ENCODE measurements at regions not wholly inside any gene's neighbourhood (a gene's known extent, or its start where the extent isn't known, plus 50 kb on each side); places are given as distances from the start of the nearest gene placed in this dataset.
"Not testable (repeated sequence)": the region's sequence is repeated elsewhere in the genome, so short reads cannot be mapped to it uniquely, and the experiment has no call there.

DNA sequence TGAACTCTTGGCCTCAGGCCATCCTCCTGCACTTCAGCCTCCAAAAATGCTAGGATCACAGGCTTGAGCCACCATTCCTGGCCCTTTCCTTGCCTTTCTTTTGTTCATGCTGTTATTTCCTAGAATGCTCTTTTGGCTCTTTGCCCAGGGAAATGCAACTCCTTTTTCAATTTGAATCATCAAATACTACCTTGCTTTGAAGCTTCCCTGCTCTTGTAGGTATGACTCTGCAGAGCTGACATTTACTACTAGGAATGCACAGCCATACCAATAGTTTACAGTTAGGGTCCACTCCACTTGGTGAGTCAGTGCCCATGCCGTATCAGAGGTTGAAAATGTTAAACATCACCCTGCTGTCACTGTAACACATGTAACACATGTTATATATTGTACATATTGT is 107.0 kb upstream of the CRY1 start:
- Mint-ChIP-seq H3K36me3 (no peaks in the 10 kb centered on the region), H3K4me1 (ENCODE audit: low read depth) (no peaks in the 10 kb centered on the region), H3K9me3 (ENCODE audit: low read depth) (no peaks in the 10 kb centered on the region), H3K27ac (no peak overlapping the region), H3K4me3 (no peak overlapping the region), H3K27me3 (no peaks in the 10 kb centered on the region)

DNA sequence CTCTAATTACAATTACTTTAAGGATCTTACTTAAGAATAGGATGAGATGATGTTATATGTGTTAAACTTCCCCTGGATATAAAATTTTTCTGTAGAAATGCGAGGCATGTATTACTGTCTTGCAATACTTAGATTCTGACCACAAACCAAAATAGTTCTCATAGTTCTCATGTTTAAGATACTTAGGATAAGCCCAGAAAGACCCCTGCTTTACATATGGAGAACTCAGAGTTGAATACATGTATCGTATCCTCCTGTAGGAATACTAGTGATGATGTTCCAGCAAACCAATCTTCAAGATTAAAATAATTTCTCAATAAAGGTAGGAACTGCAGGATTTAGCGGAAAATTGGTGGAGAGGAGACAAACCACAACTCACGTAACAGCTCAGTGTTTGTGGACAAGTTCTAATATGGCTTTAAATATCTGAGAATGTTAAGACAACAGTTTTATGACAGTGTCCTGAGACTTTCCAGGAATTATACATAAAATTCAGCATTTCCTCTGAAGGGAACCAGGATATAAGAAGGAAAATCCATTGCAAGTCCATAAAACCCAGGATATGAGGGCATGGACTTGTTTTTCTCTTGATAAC is 114.7 kb upstream of the CRY1 start:
- Mint-ChIP-seq H3K27me3 (no peaks in the 10 kb centered on the region), H3K4me3 (no peak overlapping the region), H3K4me1 (ENCODE audit: low read depth) (no peaks in the 10 kb centered on the region), H3K9me3 (ENCODE audit: low read depth) (no peaks in the 10 kb centered on the region), H3K36me3 (no peaks in the 10 kb centered on the region), H3K27ac (no peak overlapping the region)

DNA sequence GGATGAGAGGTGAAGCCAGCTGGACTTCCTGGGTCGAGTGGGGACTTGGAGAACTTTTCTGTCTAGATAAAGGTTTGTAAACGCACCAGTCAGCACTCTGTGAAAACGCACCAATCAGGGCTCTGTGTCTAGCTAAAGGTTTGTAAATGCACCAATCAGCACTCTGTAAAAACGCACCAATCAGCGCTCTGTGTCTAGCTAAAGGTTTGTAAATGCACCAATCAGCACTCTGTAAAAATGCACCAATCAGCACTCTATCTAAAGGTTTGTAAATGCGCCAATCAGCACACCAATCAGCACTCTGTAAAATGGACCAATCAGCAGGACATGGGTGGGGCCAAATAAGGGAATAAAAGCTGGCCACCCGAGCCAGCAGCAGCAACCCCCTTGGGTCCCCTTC is 116.4 kb upstream of the CRY1 start:
- not testable (repeated sequence) for H3K36me3 Mint-ChIP-seq; H3K4me3 Mint-ChIP-seq; H3K27me3 Mint-ChIP-seq; H3K27ac Mint-ChIP-seq; H3K4me1 Mint-ChIP-seq (ENCODE audit: low read depth); H3K9me3 Mint-ChIP-seq (ENCODE audit: low read depth)

DNA sequence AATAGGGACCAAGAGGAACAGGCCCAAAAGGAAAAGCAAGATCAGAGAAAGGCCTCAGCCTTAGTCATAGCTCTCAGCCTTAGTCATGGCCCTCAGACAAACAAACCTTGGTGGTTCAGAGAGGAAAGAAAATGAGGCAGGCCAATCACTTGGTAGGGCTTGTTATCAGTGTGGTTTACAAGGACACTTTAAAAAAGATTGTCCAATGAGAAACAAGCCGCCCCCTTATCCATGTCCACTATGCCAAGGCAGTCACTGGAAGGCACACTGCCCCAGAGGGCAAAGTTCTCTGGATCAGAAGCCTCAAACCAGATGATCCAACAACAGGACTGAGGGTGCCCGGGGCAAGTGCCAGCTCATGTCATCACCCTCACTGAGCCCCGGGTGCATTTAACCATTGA is 121.0 kb upstream of the CRY1 start:
- not testable (repeated sequence) for H3K9me3 Mint-ChIP-seq (ENCODE audit: low read depth); H3K4me1 Mint-ChIP-seq (ENCODE audit: low read depth); H3K27ac Mint-ChIP-seq; H3K27me3 Mint-ChIP-seq; H3K36me3 Mint-ChIP-seq; H3K4me3 Mint-ChIP-seq

DNA sequence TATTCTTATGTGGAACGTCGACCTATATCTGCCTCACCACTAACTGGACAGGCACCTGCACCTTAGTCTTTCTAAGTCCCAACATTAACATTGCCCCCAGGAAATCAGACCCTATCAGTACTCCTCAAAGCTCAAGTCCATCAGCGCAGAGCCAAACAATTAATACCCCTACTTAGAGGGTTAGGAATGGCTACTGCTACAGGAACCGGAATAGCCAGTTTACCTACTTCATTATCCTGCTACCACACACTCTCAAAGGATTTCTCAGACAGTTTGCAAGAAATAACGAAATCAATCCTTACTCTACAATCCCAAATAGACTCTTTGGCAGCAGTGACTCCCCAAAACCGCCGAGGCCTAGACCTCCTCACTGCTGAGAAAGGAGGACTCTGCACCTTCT is 123.1 kb upstream of the CRY1 start:
- not testable (repeated sequence) for H3K36me3 Mint-ChIP-seq

DNA sequence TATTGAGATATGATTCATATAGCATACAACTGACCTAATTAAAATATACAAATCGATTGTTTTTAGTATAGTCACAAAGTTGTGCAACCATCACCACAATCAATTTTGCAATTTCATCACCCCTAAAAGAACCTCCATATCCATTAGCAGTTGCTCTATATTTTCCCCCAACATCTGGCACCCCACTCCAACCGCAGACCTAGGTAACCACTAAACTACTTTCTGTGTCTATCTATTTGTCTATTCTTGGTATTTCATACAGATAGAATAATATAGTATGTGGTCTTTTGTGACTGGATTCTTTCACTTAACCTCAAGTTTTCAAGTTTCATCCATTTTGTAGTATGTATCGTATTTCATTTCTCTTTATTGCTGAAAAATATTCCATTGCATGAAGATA is 126.0 kb upstream of the CRY1 start:
- no peak overlapping the region for H3K27ac Mint-ChIP-seq
- H3K36me3 Mint-ChIP-seq, result peaks cover 3% of the 10 kb centered on the region
- H3K9me3 Mint-ChIP-seq (ENCODE audit: low read depth), result no peaks in the 10 kb centered on the region
- no peaks in the 10 kb centered on the region for H3K4me1 Mint-ChIP-seq (ENCODE audit: low read depth)
- peaks cover 3% of the 10 kb centered on the region for H3K27me3 Mint-ChIP-seq
- H3K4me3 Mint-ChIP-seq, result no peak overlapping the region

More for the DNA sequence above, 123.1 kb upstream of the CRY1 start:
- not testable (repeated sequence) for H3K27me3 Mint-ChIP-seq; H3K4me1 Mint-ChIP-seq (ENCODE audit: low read depth); H3K4me3 Mint-ChIP-seq; H3K9me3 Mint-ChIP-seq (ENCODE audit: low read depth); H3K27ac Mint-ChIP-seq

DNA sequence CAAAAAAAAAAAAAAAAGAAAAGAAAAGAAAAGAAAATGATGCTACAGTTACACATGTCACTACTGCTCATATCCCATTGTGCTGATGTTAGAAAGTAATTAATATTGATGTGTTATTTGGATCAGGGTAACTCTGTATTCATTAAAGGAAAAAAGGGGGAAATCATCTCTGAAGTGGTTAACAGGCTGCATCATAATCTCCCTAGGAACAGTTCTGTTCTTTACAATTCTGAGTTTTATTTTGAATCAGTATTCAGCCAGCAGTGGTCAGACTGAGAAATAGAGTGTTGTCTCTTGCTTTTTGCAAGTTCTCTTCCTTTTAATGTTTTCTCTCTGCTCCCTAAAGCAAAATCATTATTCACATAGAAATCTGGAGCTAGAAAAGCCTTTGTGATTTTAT is 128.6 kb upstream of the CRY1 start:
- Mint-ChIP-seq H3K4me1 (ENCODE audit: low read depth) (no peaks in the 10 kb centered on the region), H3K4me3 (no peak overlapping the region), H3K27me3 (peaks cover 3% of the 10 kb centered on the region), H3K27ac (no peak overlapping the region), H3K9me3 (ENCODE audit: low read depth) (no peaks in the 10 kb centered on the region), H3K36me3 (peaks cover 3% of the 10 kb centered on the region)

DNA sequence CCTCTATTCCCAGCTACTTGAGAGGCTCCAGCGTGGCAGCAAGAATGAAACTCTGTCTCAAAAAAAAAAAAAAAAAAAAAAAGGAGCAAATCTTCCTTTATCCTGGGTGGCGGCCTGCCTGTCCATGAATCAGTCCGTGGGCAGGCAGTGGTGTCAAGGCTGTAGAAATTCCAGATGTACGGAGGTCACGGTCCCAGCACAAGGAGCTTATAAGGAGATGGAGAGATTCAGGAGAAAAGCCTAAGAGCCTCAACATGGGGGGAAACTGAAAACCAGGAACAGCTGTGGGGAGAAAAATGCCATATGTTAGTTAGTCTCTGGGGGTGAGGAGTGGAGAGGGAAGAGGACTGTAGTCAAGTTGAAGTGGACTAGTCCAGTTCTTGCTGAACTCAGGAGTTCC is 130.5 kb upstream of the CRY1 start:
- Mint-ChIP-seq H3K27ac (no peak overlapping the region), H3K9me3 (ENCODE audit: low read depth) (no peaks in the 10 kb centered on the region), H3K36me3 (peaks cover 3% of the 10 kb centered on the region), H3K4me1 (ENCODE audit: low read depth) (no peaks in the 10 kb centered on the region), H3K4me3 (no peak overlapping the region), H3K27me3 (peaks cover 3% of the 10 kb centered on the region)

DNA sequence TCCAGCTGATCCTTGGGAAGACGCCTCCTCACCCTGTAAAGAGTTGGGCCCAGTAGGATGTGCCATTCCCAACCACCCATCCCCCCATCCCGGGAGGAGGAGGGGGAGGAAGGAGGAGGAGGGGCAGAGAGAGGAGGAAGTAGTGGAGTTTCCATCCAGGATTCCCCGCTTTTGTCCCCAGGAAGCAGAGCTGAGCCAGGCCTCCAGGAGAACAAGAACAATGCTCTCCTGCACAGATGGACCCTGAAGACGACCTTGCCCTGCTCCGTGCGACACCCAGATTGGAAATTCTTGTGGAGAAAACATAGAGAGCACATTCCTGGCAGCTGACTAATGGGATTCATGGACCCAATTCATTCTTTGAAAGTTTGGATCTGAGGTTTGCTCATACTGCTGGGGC is 132.3 kb upstream of the CRY1 start:
- Mint-ChIP-seq H3K27me3 (peaks cover 3% of the 10 kb centered on the region), H3K4me1 (ENCODE audit: low read depth) (no peaks in the 10 kb centered on the region), H3K4me3 (no peak overlapping the region), H3K9me3 (ENCODE audit: low read depth) (no peaks in the 10 kb centered on the region), H3K27ac (no peak overlapping the region), H3K36me3 (peaks cover 3% of the 10 kb centered on the region)

DNA sequence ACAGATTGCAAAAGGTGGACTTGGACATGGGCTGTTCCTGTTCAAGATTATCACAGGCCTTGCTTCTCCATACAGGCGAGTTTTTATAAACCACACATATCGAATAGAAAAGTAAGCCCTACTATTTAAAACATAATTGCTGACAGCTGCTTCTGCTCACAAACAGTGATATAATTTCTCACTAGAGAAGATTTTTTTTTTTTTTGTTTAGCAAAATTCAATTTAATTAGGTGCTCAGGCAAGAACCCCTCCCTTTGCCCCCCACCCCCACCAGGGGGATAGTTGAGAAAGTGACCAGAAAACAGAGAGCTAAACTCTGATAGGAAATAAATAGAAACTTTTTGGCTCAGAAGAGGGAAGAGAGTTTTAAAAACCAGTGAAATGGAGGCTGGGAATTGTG is 132.8 kb upstream of the CRY1 start:
- Mint-ChIP-seq H3K27me3 (peaks cover 3% of the 10 kb centered on the region), H3K4me1 (ENCODE audit: low read depth) (no peaks in the 10 kb centered on the region), H3K9me3 (ENCODE audit: low read depth) (no peaks in the 10 kb centered on the region), H3K36me3 (peaks cover 3% of the 10 kb centered on the region), H3K4me3 (no peak overlapping the region), H3K27ac (no peak overlapping the region)

DNA sequence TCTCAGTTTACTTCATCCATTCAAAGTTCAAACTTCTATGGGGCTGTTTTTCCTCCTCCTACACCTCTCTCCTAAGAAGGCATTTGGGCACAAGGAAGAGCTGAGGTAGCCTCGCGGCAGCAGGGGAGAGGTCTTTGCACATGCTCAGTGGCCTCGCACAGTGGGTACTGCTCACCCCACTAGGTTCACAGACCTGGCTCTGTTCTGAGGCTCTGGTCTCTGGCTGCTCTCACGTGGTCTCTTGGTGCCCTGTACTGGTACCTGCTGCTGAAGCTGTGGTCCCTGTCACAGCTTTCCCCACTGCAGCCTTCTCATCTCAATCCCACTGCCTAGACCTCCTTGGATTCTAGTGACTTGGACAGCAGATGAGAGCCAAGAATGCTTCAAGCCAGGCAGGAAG is 134.7 kb upstream of the CRY1 start:
- no peak overlapping the region for H3K4me3 Mint-ChIP-seq
- H3K36me3 Mint-ChIP-seq, result no peaks in the 10 kb centered on the region
- H3K9me3 Mint-ChIP-seq (ENCODE audit: low read depth), result no peaks in the 10 kb centered on the region
- no peaks in the 10 kb centered on the region for H3K4me1 Mint-ChIP-seq (ENCODE audit: low read depth)
- no peak overlapping the region for H3K27ac Mint-ChIP-seq
- H3K27me3 Mint-ChIP-seq, result no peaks in the 10 kb centered on the region

DNA sequence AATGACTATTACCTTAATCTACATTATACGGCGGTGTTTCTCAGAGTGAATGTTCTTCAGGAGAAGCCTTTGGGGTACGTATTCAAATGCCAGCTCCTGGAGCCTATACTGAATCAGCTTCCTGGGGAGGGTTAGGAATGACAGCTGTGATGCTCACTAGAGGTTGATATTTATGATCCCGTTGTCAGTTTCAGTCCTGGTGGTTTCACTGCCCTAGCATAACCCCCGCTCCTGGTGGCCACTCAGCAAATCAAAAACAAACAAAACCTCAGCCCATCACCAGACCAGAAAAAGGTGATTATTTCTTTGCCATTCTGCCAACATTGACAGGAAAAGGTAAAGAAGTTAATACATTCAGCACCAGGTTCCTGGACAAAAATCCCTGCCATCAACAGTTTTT is 136.5 kb upstream of the CRY1 start:
- Mint-ChIP-seq H3K36me3 (no peaks in the 10 kb centered on the region), H3K9me3 (ENCODE audit: low read depth) (no peaks in the 10 kb centered on the region), H3K27me3 (no peaks in the 10 kb centered on the region), H3K27ac (no peak overlapping the region), H3K4me3 (no peak overlapping the region), H3K4me1 (ENCODE audit: low read depth) (no peaks in the 10 kb centered on the region)

DNA sequence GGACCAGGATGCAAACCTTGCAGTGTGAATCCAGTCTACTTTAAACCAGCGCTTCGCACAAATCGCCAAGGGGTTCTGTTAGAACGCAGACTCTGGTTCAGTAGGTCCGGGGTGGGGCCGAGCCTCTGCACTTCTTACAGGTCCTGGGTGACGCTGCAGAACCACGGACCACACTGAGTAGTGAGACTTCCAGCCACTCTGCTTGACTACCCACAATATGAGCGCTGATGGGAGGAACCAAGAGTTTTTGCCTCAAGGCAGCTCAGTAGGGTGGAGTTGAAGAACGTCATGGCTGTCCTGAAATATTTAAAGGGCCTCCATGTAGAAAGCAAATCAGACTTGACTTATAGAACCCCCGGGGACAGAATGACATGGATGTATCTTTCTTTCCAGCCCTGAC is 138.0 kb upstream of the CRY1 start:
- no peaks in the 10 kb centered on the region for H3K27me3 Mint-ChIP-seq
- no peaks in the 10 kb centered on the region for H3K9me3 Mint-ChIP-seq (ENCODE audit: low read depth)
- peaks cover under 1% of the 10 kb centered on the region for H3K4me1 Mint-ChIP-seq (ENCODE audit: low read depth)
- H3K27ac Mint-ChIP-seq, result no peak overlapping the region
- H3K36me3 Mint-ChIP-seq, result no peaks in the 10 kb centered on the region
- H3K4me3 Mint-ChIP-seq, result no peak overlapping the region

DNA sequence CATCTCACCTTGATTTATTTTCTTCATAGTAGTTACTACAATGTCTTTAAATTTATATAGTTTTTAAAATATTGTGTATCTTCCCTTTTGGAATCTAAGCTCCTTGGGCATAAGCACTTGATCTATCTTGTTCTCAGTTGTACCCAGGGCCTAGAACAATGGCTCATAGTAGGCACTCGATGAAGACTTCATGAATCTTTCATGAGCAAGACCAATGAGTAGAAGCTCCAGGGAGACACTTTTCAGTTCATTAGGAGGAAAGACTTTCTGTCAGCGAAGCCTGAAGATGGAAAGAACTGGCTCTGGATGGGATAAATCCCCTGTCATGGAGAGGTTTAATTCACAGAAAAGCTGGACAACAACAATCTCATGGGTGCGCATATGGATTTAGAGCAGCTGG is 140.2 kb upstream of the CRY1 start:
- H3K4me3 Mint-ChIP-seq, result no peak overlapping the region
- no peaks in the 10 kb centered on the region for H3K9me3 Mint-ChIP-seq (ENCODE audit: low read depth)
- no peak overlapping the region for H3K27ac Mint-ChIP-seq
- no peaks in the 10 kb centered on the region for H3K27me3 Mint-ChIP-seq
- H3K36me3 Mint-ChIP-seq, result no peaks in the 10 kb centered on the region
- peaks cover 17% of the 10 kb centered on the region for H3K4me1 Mint-ChIP-seq (ENCODE audit: low read depth)

DNA sequence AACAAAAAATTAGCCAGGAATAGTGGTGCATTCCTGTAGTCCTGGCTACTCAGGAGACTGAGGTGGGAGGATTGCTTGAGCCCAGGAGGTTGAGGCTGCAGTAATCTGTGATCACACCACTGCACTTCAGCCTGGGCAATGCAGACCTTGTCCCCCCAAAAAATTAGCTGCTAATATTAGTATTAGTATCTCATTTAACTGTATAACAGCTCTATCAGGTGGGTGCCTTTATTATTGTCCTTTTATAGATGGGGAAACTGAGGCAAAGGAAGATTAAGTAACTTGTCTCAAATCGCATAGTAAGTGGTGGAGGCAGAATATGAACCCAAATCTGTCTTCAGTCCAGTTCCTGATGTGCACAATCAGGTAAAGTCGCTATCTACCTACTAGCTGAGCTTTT is 142.3 kb upstream of the CRY1 start:
- no peaks in the 10 kb centered on the region for H3K36me3 Mint-ChIP-seq
- H3K4me3 Mint-ChIP-seq, result no peak overlapping the region

DNA sequence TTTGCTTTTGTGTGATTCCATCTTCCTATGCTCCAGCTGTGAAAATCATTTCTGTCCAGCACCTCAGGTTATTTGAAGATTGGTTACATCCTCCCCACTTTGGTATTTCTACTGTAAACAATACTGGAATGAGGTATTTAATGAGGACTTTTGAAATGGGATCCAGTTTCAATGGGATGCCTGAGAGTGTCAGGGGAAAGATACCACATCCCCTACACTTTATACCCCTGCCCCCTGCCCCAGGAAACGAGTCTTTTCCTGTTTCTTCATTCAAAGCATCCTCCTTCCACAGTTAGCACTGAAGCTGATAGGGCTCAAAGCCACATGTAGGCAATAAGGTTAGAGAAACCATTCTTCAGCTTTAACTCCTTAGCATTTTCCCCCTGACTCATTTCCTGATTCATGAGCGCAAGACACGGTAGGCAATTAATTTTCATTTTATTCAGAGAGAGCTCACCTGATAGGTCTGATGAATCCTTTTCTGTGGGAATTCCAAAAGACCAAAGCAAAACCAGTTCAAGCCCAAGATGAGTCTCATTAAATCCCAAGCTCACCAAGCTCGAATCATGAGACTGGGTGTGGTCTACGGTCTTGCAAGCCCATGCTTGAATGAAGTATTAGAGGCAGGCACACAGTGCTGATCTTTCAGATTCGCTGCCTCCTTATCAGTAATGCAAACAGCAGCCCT is 143.6 kb upstream of the CRY1 start:
- no peak overlapping the region for H3K4me3 Mint-ChIP-seq
- no peaks in the 10 kb centered on the region for H3K36me3 Mint-ChIP-seq
- H3K27me3 Mint-ChIP-seq, result no peaks in the 10 kb centered on the region
- H3K4me1 Mint-ChIP-seq (ENCODE audit: low read depth), result peaks cover 21% of the 10 kb centered on the region
- no peaks in the 10 kb centered on the region for H3K9me3 Mint-ChIP-seq (ENCODE audit: low read depth)
- peak overlapping the region; percentile 5 for H3K27ac Mint-ChIP-seq

More for the DNA sequence above, 142.3 kb upstream of the CRY1 start:
- Mint-ChIP-seq H3K27ac (no peak overlapping the region), H3K27me3 (no peaks in the 10 kb centered on the region), H3K4me1 (ENCODE audit: low read depth) (peaks cover 17% of the 10 kb centered on the region), H3K9me3 (ENCODE audit: low read depth) (no peaks in the 10 kb centered on the region)
